ENCODE measurements at regions not wholly inside any gene's neighbourhood (a gene's known extent, or its start where the extent isn't known, plus 50 kb on each side); places are given as distances from the start of the nearest gene placed in this dataset.

DNA sequence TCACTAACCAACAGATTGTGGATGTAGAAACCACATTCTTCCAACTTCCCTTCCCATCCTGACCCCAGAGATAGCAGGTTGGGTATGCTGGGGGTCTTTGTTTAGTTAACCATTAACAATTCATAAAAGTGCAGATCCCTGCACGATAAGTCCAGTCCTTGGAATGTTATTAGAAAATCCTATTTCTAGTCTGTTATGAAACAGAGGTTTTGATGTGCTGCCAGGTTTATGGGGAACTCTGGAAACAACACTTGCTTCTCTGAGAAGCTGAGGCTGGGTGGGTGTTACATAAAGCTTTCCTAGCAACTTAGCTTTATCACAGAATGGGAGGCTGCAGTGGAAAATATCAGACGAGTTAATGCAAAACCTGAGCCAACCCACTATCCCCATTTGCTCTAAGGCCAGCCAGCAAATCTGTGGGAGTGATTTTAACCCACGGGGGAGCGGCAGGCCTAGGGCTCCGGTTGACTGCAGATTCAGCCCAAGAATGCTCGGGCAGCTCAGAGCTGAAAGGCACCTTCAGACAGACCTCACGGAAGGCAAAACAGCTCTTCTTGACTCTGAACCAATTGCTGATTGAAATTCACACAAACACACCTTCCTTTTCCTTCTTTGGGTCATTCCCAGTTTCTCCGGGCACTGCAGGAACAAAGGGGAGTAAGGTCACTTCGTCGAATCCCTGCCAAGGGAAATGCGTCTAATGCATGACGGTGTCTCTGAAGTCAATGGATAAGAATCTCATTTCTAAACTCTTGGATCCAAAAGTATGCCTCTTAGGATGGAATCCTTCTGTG, 111.7 kb upstream of the IRF2BP2 start (continued):
- TF ChIP-seq, protein P1, sequence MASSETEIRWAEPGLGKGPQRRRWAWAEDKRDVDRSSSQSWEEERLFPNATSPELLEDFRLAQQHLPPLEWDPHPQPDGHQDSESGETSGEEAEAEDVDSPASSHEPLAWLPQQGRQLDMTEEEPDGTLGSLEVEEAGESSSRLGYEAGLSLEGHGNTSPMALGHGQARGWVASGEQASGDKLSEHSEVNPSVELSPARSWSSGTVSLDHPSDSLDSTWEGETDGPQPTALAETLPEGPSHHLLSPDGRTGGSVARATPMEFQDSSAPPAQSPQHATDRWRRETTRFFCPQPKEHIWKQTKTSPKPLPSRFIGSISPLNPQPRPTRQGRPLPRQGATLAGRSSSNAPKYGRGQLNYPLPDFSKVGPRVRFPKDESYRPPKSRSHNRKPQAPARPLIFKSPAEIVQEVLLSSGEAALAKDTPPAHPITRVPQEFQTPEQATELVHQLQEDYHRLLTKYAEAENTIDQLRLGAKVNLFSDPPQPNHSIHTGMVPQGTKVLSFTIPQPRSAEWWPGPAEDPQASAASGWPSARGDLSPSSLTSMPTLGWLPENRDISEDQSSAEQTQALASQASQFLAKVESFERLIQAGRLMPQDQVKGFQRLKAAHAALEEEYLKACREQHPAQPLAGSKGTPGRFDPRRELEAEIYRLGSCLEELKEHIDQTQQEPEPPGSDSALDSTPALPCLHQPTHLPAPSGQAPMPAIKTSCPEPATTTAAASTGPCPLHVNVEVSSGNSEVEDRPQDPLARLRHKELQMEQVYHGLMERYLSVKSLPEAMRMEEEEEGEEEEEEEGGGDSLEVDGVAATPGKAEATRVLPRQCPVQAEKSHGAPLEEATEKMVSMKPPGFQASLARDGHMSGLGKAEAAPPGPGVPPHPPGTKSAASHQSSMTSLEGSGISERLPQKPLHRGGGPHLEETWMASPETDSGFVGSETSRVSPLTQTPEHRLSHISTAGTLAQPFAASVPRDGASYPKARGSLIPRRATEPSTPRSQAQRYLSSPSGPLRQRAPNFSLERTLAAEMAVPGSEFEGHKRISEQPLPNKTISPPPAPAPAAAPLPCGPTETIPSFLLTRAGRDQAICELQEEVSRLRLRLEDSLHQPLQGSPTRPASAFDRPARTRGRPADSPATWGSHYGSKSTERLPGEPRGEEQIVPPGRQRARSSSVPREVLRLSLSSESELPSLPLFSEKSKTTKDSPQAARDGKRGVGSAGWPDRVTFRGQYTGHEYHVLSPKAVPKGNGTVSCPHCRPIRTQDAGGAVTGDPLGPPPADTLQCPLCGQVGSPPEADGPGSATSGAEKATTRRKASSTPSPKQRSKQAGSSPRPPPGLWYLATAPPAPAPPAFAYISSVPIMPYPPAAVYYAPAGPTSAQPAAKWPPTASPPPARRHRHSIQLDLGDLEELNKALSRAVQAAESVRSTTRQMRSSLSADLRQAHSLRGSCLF (CRISPR knock-in tag; IDR thresholded peaks at IDR 0.05; ENCODE audit: borderline replicate concordance), result 0 out of 2 replicates have a peak, but pooled peaks have one; percentile 62
- peak; percentile 98 for TF ChIP-seq ZBTB7B (CRISPR knock-in tag; IDR thresholded peaks at IDR 0.05)
- no peak for TF ChIP-seq MAFG (CRISPR knock-in tag; IDR thresholded peaks at IDR 0.05)
- TF ChIP-seq, protein P2, sequence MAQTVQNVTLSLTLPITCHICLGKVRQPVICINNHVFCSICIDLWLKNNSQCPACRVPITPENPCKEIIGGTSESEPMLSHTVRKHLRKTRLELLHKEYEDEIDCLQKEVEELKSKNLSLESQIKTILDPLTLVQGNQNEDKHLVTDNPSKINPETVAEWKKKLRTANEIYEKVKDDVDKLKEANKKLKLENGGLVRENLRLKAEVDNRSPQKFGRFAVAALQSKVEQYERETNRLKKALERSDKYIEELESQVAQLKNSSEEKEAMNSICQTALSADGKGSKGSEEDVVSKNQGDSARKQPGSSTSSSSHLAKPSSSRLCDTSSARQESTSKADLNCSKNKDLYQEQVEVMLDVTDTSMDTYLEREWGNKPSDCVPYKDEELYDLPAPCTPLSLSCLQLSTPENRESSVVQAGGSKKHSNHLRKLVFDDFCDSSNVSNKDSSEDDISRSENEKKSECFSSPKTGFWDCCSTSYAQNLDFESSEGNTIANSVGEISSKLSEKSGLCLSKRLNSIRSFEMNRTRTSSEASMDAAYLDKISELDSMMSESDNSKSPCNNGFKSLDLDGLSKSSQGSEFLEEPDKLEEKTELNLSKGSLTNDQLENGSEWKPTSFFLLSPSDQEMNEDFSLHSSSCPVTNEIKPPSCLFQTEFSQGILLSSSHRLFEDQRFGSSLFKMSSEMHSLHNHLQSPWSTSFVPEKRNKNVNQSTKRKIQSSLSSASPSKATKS (CRISPR knock-in tag; IDR thresholded peaks at IDR 0.05), result no peak
- TF ChIP-seq NR2F6 (IDR thresholded peaks at IDR 0.05), result peak; percentile 94
- TF ChIP-seq NR2F6 (CRISPR knock-in tag; IDR thresholded peaks at IDR 0.05), result peak; percentile 77
- peak; percentile 71; the same call in 1 of the 2 replicates for TF ChIP-seq ATF1 (CRISPR knock-in tag; IDR thresholded peaks at IDR 0.05)
- no peak for TF ChIP-seq ZBTB21 (CRISPR knock-in tag; IDR thresholded peaks at IDR 0.05)
- TF ChIP-seq, protein P3, sequence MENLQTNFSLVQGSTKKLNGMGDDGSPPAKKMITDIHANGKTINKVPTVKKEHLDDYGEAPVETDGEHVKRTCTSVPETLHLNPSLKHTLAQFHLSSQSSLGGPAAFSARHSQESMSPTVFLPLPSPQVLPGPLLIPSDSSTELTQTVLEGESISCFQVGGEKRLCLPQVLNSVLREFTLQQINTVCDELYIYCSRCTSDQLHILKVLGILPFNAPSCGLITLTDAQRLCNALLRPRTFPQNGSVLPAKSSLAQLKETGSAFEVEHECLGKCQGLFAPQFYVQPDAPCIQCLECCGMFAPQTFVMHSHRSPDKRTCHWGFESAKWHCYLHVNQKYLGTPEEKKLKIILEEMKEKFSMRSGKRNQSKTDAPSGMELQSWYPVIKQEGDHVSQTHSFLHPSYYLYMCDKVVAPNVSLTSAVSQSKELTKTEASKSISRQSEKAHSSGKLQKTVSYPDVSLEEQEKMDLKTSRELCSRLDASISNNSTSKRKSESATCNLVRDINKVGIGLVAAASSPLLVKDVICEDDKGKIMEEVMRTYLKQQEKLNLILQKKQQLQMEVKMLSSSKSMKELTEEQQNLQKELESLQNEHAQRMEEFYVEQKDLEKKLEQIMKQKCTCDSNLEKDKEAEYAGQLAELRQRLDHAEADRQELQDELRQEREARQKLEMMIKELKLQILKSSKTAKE (CRISPR knock-in tag; IDR thresholded peaks at IDR 0.05; ENCODE audit: borderline replicate concordance), result peak; percentile 82
- no peak for TF ChIP-seq CEBPB (IDR thresholded peaks at IDR 0.05; ENCODE audit: borderline replicate concordance, low read depth, low read length)
- TF ChIP-seq, protein P4, sequence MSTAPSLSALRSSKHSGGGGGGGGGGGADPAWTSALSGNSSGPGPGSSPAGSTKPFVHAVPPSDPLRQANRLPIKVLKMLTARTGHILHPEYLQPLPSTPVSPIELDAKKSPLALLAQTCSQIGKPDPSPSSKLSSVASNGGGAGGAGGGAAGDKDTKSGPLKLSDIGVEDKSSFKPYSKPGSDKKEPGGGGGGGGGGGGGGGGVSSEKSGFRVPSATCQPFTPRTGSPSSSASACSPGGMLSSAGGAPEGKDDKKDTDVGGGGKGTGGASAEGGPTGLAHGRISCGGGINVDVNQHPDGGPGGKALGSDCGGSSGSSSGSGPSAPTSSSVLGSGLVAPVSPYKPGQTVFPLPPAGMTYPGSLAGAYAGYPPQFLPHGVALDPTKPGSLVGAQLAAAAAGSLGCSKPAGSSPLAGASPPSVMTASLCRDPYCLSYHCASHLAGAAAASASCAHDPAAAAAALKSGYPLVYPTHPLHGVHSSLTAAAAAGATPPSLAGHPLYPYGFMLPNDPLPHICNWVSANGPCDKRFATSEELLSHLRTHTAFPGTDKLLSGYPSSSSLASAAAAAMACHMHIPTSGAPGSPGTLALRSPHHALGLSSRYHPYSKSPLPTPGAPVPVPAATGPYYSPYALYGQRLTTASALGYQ (CRISPR knock-in tag; IDR thresholded peaks at IDR 0.05), result peak; percentile 96
- TF ChIP-seq FOXA3 (CRISPR knock-in tag; IDR thresholded peaks at IDR 0.05), result peak; percentile 81
- no peak for TF ChIP-seq AGO1 (IDR thresholded peaks at IDR 0.05; ENCODE audit: low read depth, low read length, poor library complexity, severe bottlenecking)
- no peak for TF ChIP-seq SP4 (CRISPR knock-in tag; IDR thresholded peaks at IDR 0.05)
- TF ChIP-seq, protein P5, sequence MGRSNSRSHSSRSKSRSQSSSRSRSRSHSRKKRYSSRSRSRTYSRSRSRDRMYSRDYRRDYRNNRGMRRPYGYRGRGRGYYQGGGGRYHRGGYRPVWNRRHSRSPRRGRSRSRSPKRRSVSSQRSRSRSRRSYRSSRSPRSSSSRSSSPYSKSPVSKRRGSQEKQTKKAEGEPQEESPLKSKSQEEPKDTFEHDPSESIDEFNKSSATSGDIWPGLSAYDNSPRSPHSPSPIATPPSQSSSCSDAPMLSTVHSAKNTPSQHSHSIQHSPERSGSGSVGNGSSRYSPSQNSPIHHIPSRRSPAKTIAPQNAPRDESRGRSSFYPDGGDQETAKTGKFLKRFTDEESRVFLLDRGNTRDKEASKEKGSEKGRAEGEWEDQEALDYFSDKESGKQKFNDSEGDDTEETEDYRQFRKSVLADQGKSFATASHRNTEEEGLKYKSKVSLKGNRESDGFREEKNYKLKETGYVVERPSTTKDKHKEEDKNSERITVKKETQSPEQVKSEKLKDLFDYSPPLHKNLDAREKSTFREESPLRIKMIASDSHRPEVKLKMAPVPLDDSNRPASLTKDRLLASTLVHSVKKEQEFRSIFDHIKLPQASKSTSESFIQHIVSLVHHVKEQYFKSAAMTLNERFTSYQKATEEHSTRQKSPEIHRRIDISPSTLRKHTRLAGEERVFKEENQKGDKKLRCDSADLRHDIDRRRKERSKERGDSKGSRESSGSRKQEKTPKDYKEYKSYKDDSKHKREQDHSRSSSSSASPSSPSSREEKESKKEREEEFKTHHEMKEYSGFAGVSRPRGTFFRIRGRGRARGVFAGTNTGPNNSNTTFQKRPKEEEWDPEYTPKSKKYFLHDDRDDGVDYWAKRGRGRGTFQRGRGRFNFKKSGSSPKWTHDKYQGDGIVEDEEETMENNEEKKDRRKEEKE (IDR thresholded peaks at IDR 0.05), result no peak
